H1 (cell line): ENCODE measurements at regions not wholly inside any gene's neighbourhood (a gene's known extent, or its start where the extent isn't known, plus 50 kb on each side); places are given as distances from the start of the nearest gene placed in this dataset.

Experiments used
- CTCF ChIA-PET: fragments of 300-600 bp; sonication (Branson Sonifier 250); formaldehyde crosslinking; loops from one replicate; lab custom pipeline; 2021; ENCODE audit not compliant: partially characterized antibody; lab: Charles Lee
- POLR2A ChIA-PET: fragments of 300-600 bp; sonication (Branson Sonifier 250); formaldehyde crosslinking; loops from one replicate; lab custom pipeline; 2021; ENCODE audit warnings: inconsistent platforms; ENCODE audit not compliant: partially characterized antibody; lab: Charles Lee
- DNase-seq, 2 experiments: peaks; one replicate each; pipeline versions ENCODE4 v3.0.0 to v3.0.0-alpha.2; 2010 to 2022; ENCODE audit warnings: low spot score in 2 of 2, low read depth in 1 of 2, mixed read lengths in 1 of 2
- FAIRE-seq: peaks from 2 replicates; lab custom pipeline; 2011; peaks lifted over from hg19 to GRCh38; lab: Jason Lieb, UNC
- H2AFZ ChIP-seq: 2 replicates; pipeline ENCODE4 v1.8.1; 2012; ENCODE audit warnings: low read length, inconsistent platforms
- H2AK5ac ChIP-seq: 2 replicates; pipeline ENCODE4 v1.6.1; 2013; ENCODE audit warnings: low read depth, low read length
- H2BK120ac ChIP-seq: replicated peaks from 2 replicates; pipeline ENCODE3; 2013; ENCODE audit warnings: low read depth, low read length, inconsistent platforms
- H2BK12ac ChIP-seq: 2 replicates; pipeline ENCODE4 v1.6.1; 2013; ENCODE audit warnings: low read depth, low read length
- H2BK15ac ChIP-seq: 2 replicates; pipeline ENCODE4 v1.6.1; 2013; ENCODE audit warnings: low read length
- H2BK20ac ChIP-seq: 2 replicates; pipeline ENCODE4 v1.6.1; 2013; ENCODE audit warnings: low read length
- H2BK5ac ChIP-seq: 2 replicates; pipeline ENCODE4 v1.6.1; 2013; ENCODE audit warnings: low read depth, low read length
- H3K14ac ChIP-seq: 2 replicates; pipeline ENCODE4 v1.6.1; 2013; ENCODE audit warnings: inconsistent platforms; ENCODE audit not compliant: insufficient read length
- H3K18ac ChIP-seq: 2 replicates; pipeline ENCODE4 v1.6.1; 2013; ENCODE audit warnings: low read length; ENCODE audit errors: extremely low read depth
- H3K23ac ChIP-seq: 2 replicates; pipeline ENCODE4 v1.6.1; 2013; ENCODE audit warnings: inconsistent platforms; ENCODE audit not compliant: insufficient read length
- H3K23me2 ChIP-seq: 2 replicates; pipeline ENCODE4 v1.6.1; 2013; ENCODE audit warnings: low read depth, low read length
- H3K27ac ChIP-seq: 2 replicates; pipeline ENCODE4 v1.6.1; 2011; ENCODE audit warnings: low read depth, low read length, inconsistent platforms
- H3K27me3 ChIP-seq, 4 experiments: replicated peaks in 1 of 4; 1 replicate in 1 of 4; 2 replicates in 3 of 4; pipeline versions ENCODE4 v1.6.1 to v1.8.1; 2011 to 2013; ENCODE audit warnings: low read length in 3 of 4, mild to moderate bottlenecking in 3 of 4, inconsistent platforms in 2 of 4, mixed read lengths in 2 of 4, moderate library complexity in 1 of 4; ENCODE audit not compliant: control insufficient read depth in 3 of 4, insufficient read depth in 3 of 4; ENCODE audit errors: extremely low read depth in 1 of 4
- H3K36me3 ChIP-seq, 4 experiments: 2 replicates each; pipeline versions ENCODE4 v1.6.1 to v1.8.1; 2011 to 2013; ENCODE audit warnings: mild to moderate bottlenecking in 4 of 4, low read length in 3 of 4, moderate library complexity in 2 of 4, control low read depth in 1 of 4, inconsistent platforms in 1 of 4; ENCODE audit not compliant: insufficient read depth in 4 of 4, control insufficient read depth in 2 of 4
- H3K4ac ChIP-seq: replicated peaks from 2 replicates; pipeline ENCODE3; 2013; ENCODE audit warnings: low read length, low read depth, mixed read lengths, inconsistent platforms; ENCODE audit not compliant: insufficient read length
- H3K4me1 ChIP-seq, 4 experiments: replicated peaks in 1 of 4; 1 replicate in 1 of 4; 2 replicates in 3 of 4; pipeline versions ENCODE4 v1.6.1 to v1.8.1; 2011 to 2013; ENCODE audit warnings: low read length in 3 of 4, inconsistent platforms in 2 of 4, mixed read lengths in 1 of 4; ENCODE audit not compliant: insufficient read depth in 4 of 4, control insufficient read depth in 3 of 4
- H3K4me2 ChIP-seq, 2 experiments: 2 replicates each; pipeline versions ENCODE4 v1.6.1 to v1.8.1; 2011 to 2013; ENCODE audit warnings: low read depth in 2 of 2, low read length in 2 of 2, control low read depth in 1 of 2, inconsistent platforms in 1 of 2, mild to moderate bottlenecking in 1 of 2; ENCODE audit not compliant: insufficient read depth in 1 of 2
- H3K4me3 ChIP-seq, 4 experiments: fragments of 200-600, 300-600 bp in 1 of 4; sonication (generic), shearing (Covaris generic), sonication (Bioruptor Twin) in 1 of 4; 2 replicates each; pipeline versions ENCODE4 v1.5.1 to v1.8.1; 2011 to 2016; ENCODE audit warnings: low read length in 4 of 4, low read depth in 3 of 4, control low read depth in 2 of 4, inconsistent platforms in 2 of 4, mild to moderate bottlenecking in 2 of 4, mixed read lengths in 1 of 4, moderate library complexity in 1 of 4; ENCODE audit not compliant: insufficient read depth in 2 of 4; ENCODE audit errors: extremely low read depth in 1 of 4
- H3K56ac ChIP-seq: replicated peaks from 2 replicates; pipeline ENCODE3; 2013; ENCODE audit warnings: low read depth, mild to moderate bottlenecking, mixed read lengths, low read length, inconsistent platforms; ENCODE audit not compliant: insufficient read length
- H3K79me1 ChIP-seq: 2 replicates; pipeline ENCODE4 v1.6.1; 2013; ENCODE audit warnings: low read depth, low read length, control low read depth
- H3K79me2 ChIP-seq, 2 experiments: 2 replicates each; pipeline versions ENCODE4 v1.6.1 to v1.8.1; 2012 to 2013; ENCODE audit warnings: low read length in 2 of 2, mild to moderate bottlenecking in 2 of 2, inconsistent platforms in 1 of 2; ENCODE audit not compliant: insufficient read depth in 2 of 2, control insufficient read depth in 1 of 2
- H3K9ac ChIP-seq, 4 experiments: replicated peaks in 1 of 4; 1 replicate in 1 of 4; 2 replicates in 3 of 4; pipeline versions ENCODE4 v1.6.1 to v1.8.1; 2011 to 2013; ENCODE audit warnings: low read depth in 3 of 4, low read length in 3 of 4, control low read depth in 2 of 4, mild to moderate bottlenecking in 2 of 4, moderate library complexity in 2 of 4, inconsistent platforms in 1 of 4; ENCODE audit errors: extremely low read depth in 1 of 4
- H3K9me3 ChIP-seq, 2 experiments: 2 replicates each; pipeline versions ENCODE4 v1.6.1 to v1.8.1; 2012 to 2013; ENCODE audit warnings: mild to moderate bottlenecking in 2 of 2, moderate library complexity in 2 of 2, control low read depth in 1 of 2, inconsistent platforms in 1 of 2, low read depth in 1 of 2, low read length in 1 of 2, mixed read lengths in 1 of 2; ENCODE audit not compliant: insufficient read depth in 2 of 2
- H4K20me1 ChIP-seq, 2 experiments: replicated peaks in 1 of 2; 2 replicates each; pipeline versions ENCODE3 to v1.8.1; 2011 to 2013; ENCODE audit warnings: inconsistent platforms in 2 of 2, low read length in 2 of 2, mild to moderate bottlenecking in 1 of 2; ENCODE audit not compliant: insufficient read depth in 2 of 2, control insufficient read depth in 1 of 2
- H4K5ac ChIP-seq: 2 replicates; pipeline ENCODE4 v1.6.1; 2013; ENCODE audit warnings: low read length, low read depth, mixed read lengths, inconsistent platforms; ENCODE audit not compliant: insufficient read length
- H4K8ac ChIP-seq: 2 replicates; pipeline ENCODE4 v1.8.0; 2013; ENCODE audit warnings: mild to moderate bottlenecking, moderate library complexity, low read length, inconsistent platforms; ENCODE audit not compliant: insufficient read depth; ENCODE audit errors: extremely low read depth
- H4K91ac ChIP-seq: replicated peaks from 2 replicates; pipeline ENCODE3; 2013; ENCODE audit warnings: low read length, mixed read lengths, inconsistent platforms; ENCODE audit not compliant: insufficient read length
- ASH2L ChIP-seq: fragments of 200-600, 300-600 bp; sonication (generic); IDR thresholded peaks from one replicate; pipeline ENCODE4 v1.7.1; 2017; ENCODE audit warnings: low read length
- CHD2 ChIP-seq: IDR thresholded peaks from 2 replicates; pipeline ENCODE4 v1.6.1; 2012; ENCODE audit warnings: low read length, improper control_type of control experiment
- WGBS, 2 experiments: shearing (Covaris generic) in 1 of 2; methylation state at CpG; one replicate each; pipeline versions ENCODE4 v1.1.6 to v1.1.7; 2013 to 2015; ENCODE audit warnings: low lambda C conversion rate in 2 of 2, mixed read lengths in 2 of 2, inconsistent platforms in 1 of 2, low coverage in 1 of 2, missing lambda C conversion rate in 1 of 2; ENCODE audit not compliant: insufficient replicate concordance in 2 of 2, insufficient coverage in 1 of 2, insufficient read length in 1 of 2; ENCODE audit errors: extremely low coverage in 1 of 2, missing lambda C conversion rate in 1 of 2; 5-methylcytosine and 5-hydroxymethylcytosine counted together

DNA sequence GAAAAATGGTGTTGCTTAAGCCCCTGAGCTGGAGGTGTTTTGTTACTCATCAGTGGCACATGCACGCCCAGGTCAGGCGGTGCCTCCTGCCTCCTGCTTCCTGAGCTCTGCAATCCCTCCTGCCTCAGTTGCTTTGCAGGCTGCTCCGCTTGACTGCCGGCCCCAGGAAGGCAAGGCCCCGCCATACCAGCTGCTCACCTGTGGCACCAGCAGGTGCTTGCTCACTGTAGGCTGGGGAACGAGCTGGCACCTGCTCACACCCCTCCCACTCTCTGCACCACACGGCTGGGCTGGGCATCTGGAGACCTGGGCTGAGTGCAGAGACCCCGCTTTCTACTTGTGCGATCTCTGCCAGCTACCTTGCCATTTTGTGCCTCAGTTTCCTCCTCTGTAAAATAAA, 200.2 kb downstream of the RBFOX3 start:
- POLR2A ChIA-PET = no interaction called here
- Histone ChIP-seq H2BK15ac (no peak overlapping the region), H3K23ac (no peak overlapping the region), H2BK20ac (no peak overlapping the region), H3K4me2 (no peak overlapping the region), H3K56ac (no peak overlapping the region), H3K27ac (no peak overlapping the region), H4K8ac (no peak overlapping the region)
- TF ChIP-seq CHD2 (no peak), ASH2L (no peak)
- TF ChIP-seq, all 59 proteins: peak for 0
- Histone ChIP-seq H3K36me3 (no peaks in the 10 kb centered on the region), H3K79me1 (no peaks in the 10 kb centered on the region), H3K9ac (no peak overlapping the region), H3K14ac (no peak overlapping the region), H3K79me2 (no peaks in the 10 kb centered on the region), H3K4me3 (no peak overlapping the region), H2AFZ (no peak overlapping the region), H3K27me3 (no peaks in the 10 kb centered on the region), H2BK5ac (no peak overlapping the region), H4K5ac (no peak overlapping the region), H2BK12ac (no peak overlapping the region), H3K18ac (no peak overlapping the region), H3K9me3 (no peaks in the 10 kb centered on the region), H4K91ac (no peak overlapping the region), H2BK120ac (no peak overlapping the region), H3K23me2 (peaks cover 9% of the 10 kb centered on the region; the same call in 1 of the 2 replicates), H4K20me1 (peaks cover 0 to 7% of the 10 kb centered on the region in 2 experiments), H2AK5ac (no peak overlapping the region), H3K4ac (no peak overlapping the region), H3K4me1 (peaks cover 0 to 12% (median 3%) of the 10 kb centered on the region in 4 experiments; a peak in 5 of 7 replicates)
- CTCF ChIA-PET = interaction anchor here (1.0 to 1.9 kb wide), 7 partner anchors 10 to 365 kb away, joined by 3 to 9 read pairs (median 4); no protein-coding TSS in a partner anchor
- no peak for DNase-seq
- no peak for FAIRE-seq
- 92% methylated on average over 9 of the region's 9 CpGs; no CpG with 5 or more reads in 1 of the 2 experiments for WGBS, 2 experiments
